Tibial nerve (tissue), 4 donors: ENCODE measurements at regions not wholly inside any gene's neighbourhood (a gene's known extent, or its start where the extent isn't known, plus 50 kb on each side); places are given as distances from the start of the nearest gene placed in this dataset.
A peak's percentile ranks its signal among the peaks of the same experiment; 100 is the strongest.

ENCODE experiments used
- DNase-seq, 2 donors: peaks; one replicate each; pipeline ENCODE4 v3.0.0-alpha.2; 2019; ENCODE audit warnings: low spot score in 2 of 2
- H3K27ac ChIP-seq, 4 donors: fragments of 200-600 bp; sonication (generic) in 3 of 4; one replicate each; pipeline ENCODE4 v1.5.1; 2017 to 2019; ENCODE audit warnings: mild to moderate bottlenecking in 1 of 4
- H3K27me3 ChIP-seq, 2 donors: fragments of 200-600 bp; sonication (generic) in 1 of 2; one replicate each; pipeline versions ENCODE4 v1.5.1 to v1.6.0; 2017 to 2019
- H3K36me3 ChIP-seq, 3 donors: fragments of 200-600 bp; sonication (generic); one replicate each; pipeline ENCODE4 v1.5.1; 2018 to 2019
- H3K4me1 ChIP-seq, 4 donors: fragments of 200-600 bp; sonication (generic) in 3 of 4; one replicate each; pipeline ENCODE4 v1.5.1; 2017 to 2019
- H3K4me3 ChIP-seq, 4 donors: fragments of 200-600 bp; sonication (generic) in 3 of 4; one replicate each; pipeline ENCODE4 v1.5.1; 2017 to 2019; ENCODE audit warnings: mild to moderate bottlenecking in 1 of 4, moderate library complexity in 1 of 4
- H3K9me3 ChIP-seq, 4 donors: fragments of 200-600 bp; sonication (generic) in 3 of 4; one replicate each; pipeline ENCODE4 v1.5.1; 2017 to 2019
- EP300 ChIP-seq, 2 donors: sonication (generic); formaldehyde crosslinking; IDR thresholded peaks; one replicate each; pipeline ENCODE4 v1.6.1; 2017; ENCODE audit warnings: antibody characterized with exemption in 2 of 2, mild to moderate bottlenecking in 1 of 2
- POLR2A ChIP-seq, 2 donors: fragments of 450-650 bp; IDR thresholded peaks; one replicate each; pipeline ENCODE4 v1.6.1; 2017; ENCODE audit warnings: antibody characterized with exemption in 2 of 2, mild to moderate bottlenecking in 2 of 2, moderate library complexity in 2 of 2
- WGBS, 2 donors: methylation state at CpG; one replicate each; pipeline ENCODE4 v1.1.5; 2018; 5-methylcytosine and 5-hydroxymethylcytosine counted together
- TF ChIP-seq, protein P1 (sequence below), 5 experiments: fragments of 200-600 bp in 3 of 5; fragments of 450-650 bp in 2 of 5; sonication (generic) in 3 of 5; IDR thresholded peaks; one replicate each; pipeline ENCODE4 v1.5.1; 2016 to 2019; ENCODE audit warnings: antibody characterized with exemption in 5 of 5, mild to moderate bottlenecking in 3 of 5, moderate library complexity in 2 of 5

DNA sequence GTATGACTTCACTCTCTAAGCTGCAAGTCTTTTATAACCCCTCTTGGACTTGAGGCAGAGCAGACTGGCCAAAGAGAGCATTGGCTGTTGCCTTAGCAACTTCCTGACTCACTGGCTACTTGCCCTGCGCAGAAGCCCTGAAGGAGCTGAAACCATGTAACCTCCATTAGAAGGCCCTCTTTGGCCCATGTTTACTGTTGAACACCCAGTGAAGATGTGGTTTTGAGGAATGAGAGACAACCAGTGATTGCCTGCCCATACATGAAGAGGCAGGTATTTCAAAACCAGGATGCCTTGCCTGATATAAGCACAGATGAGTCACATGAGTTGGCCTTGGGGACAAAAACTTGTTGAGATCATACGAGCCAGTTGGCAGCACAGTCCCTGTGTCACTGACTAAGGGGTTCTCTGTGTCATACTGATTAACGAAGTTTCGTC is 182.5 kb downstream of the EDN1 start:
- Histone ChIP-seq H3K36me3 (no peaks in the 10 kb centered on the region), H3K27ac (peak overlapping the region in 1 of 4 donors; percentile 45), H3K27me3 (no peaks in the 10 kb centered on the region), H3K4me3 (no peak overlapping the region), H3K9me3 (no peaks in the 10 kb centered on the region), H3K4me1 (peaks cover 0 to 18% (median 0%) of the 10 kb centered on the region in 4 donors)
- DNase-seq, result peak in 1 of 2 donors; percentile 59
- 69 to 84% methylated on average over 4 of the region's 4 CpGs for WGBS, 2 donors
- TF ChIP-seq, protein P1, sequence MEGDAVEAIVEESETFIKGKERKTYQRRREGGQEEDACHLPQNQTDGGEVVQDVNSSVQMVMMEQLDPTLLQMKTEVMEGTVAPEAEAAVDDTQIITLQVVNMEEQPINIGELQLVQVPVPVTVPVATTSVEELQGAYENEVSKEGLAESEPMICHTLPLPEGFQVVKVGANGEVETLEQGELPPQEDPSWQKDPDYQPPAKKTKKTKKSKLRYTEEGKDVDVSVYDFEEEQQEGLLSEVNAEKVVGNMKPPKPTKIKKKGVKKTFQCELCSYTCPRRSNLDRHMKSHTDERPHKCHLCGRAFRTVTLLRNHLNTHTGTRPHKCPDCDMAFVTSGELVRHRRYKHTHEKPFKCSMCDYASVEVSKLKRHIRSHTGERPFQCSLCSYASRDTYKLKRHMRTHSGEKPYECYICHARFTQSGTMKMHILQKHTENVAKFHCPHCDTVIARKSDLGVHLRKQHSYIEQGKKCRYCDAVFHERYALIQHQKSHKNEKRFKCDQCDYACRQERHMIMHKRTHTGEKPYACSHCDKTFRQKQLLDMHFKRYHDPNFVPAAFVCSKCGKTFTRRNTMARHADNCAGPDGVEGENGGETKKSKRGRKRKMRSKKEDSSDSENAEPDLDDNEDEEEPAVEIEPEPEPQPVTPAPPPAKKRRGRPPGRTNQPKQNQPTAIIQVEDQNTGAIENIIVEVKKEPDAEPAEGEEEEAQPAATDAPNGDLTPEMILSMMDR (IDR thresholded peaks at IDR 0.05), result no peak
- no peak for TF ChIP-seq POLR2A (IDR thresholded peaks at IDR 0.05)
- peak in 1 of 2 donors; percentile 67 for TF ChIP-seq EP300 (IDR thresholded peaks at IDR 0.05)

DNA sequence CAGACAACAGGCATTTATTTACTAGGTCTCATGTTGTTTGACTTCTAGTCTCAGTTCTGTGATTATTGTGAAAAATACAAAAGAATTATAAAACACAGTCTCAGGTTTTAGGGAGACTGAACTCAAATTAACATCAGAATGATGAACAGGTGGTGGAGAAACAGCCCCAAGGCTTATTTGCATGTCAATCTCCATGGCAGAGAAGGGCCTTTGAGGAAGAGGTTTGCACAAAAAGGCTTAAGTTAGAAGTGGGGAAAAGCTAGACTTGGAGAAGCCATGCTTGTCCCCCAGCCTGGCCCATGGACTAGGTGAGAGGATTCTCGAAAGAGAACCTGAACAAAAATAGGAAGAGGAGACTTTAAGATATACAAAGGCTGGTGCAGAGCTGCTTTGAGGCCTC is 183.3 kb downstream of the EDN1 start:
- H3K27ac ChIP-seq, result peak overlapping the region in 1 of 4 donors; percentile 45
- TF ChIP-seq, protein P1 (IDR thresholded peaks at IDR 0.05), result no peak
- TF ChIP-seq EP300 (IDR thresholded peaks at IDR 0.05) (no peak), POLR2A (IDR thresholded peaks at IDR 0.05) (no peak)
- peaks cover 0 to 10% (median 0%) of the 10 kb centered on the region in 4 donors for H3K4me1 ChIP-seq
- H3K36me3 ChIP-seq, result no peaks in the 10 kb centered on the region
- 68 to 88% methylated on average over 1 of the region's 1 CpG for whole genome bisulfite sequencing, 2 donors
- no peak for DNase-seq
- H3K27me3 ChIP-seq, result no peaks in the 10 kb centered on the region
- no peaks in the 10 kb centered on the region for H3K9me3 ChIP-seq
- H3K4me3 ChIP-seq, result no peak overlapping the region

DNA sequence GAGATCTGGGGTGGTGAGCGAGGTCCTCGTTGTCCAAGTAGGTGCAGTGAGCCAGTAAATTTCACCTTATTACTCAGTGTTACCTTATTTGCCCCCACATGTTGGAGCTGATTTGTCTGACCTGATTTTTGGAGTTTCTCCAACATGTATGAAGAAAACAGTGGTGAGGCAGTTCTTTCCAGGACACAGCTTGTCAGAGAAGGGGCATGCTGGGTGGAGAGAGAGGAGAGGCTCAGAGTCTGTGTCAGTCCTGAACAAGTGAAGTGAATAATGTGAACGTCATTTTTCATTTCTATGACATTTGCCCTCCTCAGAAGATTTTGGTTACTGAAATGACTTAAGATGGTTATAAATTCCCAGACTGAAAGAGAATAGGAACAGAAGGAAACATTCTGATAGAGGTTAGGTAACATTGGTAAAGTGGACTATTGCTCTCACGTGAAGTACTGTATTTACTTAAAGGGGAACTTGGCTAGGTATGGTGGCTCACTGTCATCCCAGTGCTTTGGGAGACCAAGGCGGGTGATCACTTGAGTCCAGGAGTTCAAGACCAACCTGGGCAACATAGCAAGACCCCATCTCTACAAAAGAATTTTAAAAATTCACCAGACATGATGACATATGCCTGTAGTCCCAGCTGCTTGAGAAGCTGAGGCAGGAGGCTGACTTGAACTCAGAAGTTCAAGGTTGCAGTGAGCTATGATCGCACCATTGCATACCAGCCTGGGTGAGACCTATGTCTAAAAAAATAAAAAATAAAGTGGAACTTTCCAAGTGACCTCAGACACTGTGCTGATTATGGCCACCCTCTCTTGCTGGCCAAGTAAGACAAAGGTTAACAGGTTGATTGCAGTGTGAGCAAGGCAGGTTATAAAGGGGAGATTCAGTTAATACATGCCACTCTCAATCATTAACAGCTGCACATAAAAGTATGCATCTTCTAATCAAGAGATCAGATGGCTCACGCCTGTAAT is 184.3 kb downstream of the EDN1 start:
- H3K27ac ChIP-seq, result no peak overlapping the region
- H3K9me3 ChIP-seq, result no peaks in the 10 kb centered on the region
- WGBS, 2 donors, result 76 to 84% methylated on average over 7 of the region's 7 CpGs

DNA sequence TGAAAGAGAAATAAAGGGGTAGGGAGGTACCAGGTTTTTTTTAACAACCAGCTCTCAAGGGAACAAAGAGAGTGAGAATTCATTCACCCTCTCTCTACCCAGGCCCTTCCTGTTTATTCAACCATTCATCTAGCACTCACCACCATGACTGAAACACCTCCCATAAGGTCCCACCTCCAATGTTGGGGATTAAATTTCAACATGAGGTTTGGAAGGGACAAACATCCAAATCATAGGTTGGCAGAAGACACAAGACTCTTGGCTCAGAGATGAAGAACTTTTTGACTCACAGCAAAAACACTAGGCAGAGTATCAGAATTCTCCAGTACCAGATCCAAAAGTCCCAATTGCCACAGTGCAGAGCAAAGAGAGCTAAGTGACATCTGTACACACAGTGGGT is 186.3 kb downstream of the EDN1 start:
- TF ChIP-seq, protein P1 (IDR thresholded peaks at IDR 0.05), result no peak
- TF ChIP-seq POLR2A (IDR thresholded peaks at IDR 0.05), result no peak
- no peak for TF ChIP-seq EP300 (IDR thresholded peaks at IDR 0.05)
- H3K27me3 ChIP-seq, result no peaks in the 10 kb centered on the region
- no peaks in the 10 kb centered on the region for H3K36me3 ChIP-seq
- no peak overlapping the region for H3K27ac ChIP-seq
- no peak overlapping the region for H3K4me3 ChIP-seq
- DNase-seq, result no peak
- peaks cover 0 to 8% (median 0%) of the 10 kb centered on the region in 4 donors for H3K4me1 ChIP-seq
- no peaks in the 10 kb centered on the region for H3K9me3 ChIP-seq

More for the DNA sequence above, 184.3 kb downstream of the EDN1 start:
- Histone ChIP-seq H3K27me3 (no peaks in the 10 kb centered on the region), H3K4me3 (no peak overlapping the region), H3K4me1 (peaks cover 0 to 8% (median 0%) of the 10 kb centered on the region in 4 donors), H3K36me3 (no peaks in the 10 kb centered on the region)
- TF ChIP-seq, protein P1 (IDR thresholded peaks at IDR 0.05), result no peak
- TF ChIP-seq POLR2A (IDR thresholded peaks at IDR 0.05) (no peak), EP300 (IDR thresholded peaks at IDR 0.05) (no peak)
- no peak for DNase-seq

DNA sequence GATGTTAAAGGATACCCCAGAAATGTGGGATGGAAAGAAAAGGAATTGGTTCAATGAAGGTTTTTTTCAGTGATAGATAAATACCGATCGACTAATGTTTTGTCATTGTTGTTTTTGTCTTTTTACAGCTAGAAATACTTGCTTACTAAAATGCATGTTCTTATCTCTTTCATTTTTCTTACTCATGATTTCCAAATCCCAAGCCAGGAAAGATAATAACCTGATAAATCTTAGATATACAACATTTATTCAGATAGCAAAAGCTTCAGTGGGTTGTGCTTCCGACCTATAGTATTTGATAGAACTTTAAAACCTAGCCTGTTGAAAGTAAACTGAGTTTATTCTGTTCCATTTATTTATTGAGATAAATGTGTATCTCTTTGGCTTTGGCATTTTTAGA is 187.5 kb downstream of the EDN1 start:
- Histone ChIP-seq H3K27me3 (no peaks in the 10 kb centered on the region), H3K4me3 (no peak overlapping the region), H3K36me3 (no peaks in the 10 kb centered on the region), H3K9me3 (no peaks in the 10 kb centered on the region), H3K27ac (no peak overlapping the region), H3K4me1 (no peaks in the 10 kb centered on the region)
- no peak for TF ChIP-seq POLR2A (IDR thresholded peaks at IDR 0.05)
- TF ChIP-seq, protein P1 (IDR thresholded peaks at IDR 0.05), result no peak
- no peak for TF ChIP-seq EP300 (IDR thresholded peaks at IDR 0.05)
- whole genome bisulfite sequencing, 2 donors, result 92% methylated on average over 3 of the region's 3 CpGs
- DNase-seq, result no peak
